GM18508 (cell line): ENCODE measurements at regions not wholly inside any gene's neighbourhood (a gene's known extent, or its start where the extent isn't known, plus 50 kb on each side); places are given as distances from the start of the nearest gene placed in this dataset.

Experiments
- ATAC-seq: cut with Tn5 transposase; IDR thresholded peaks from one replicate; pipeline ENCODE4 v1.9.1; 2021; ENCODE audit warnings: moderate number of reproducible peaks; ENCODE audit not compliant: insufficient read depth, unreplicated experiment

DNA sequence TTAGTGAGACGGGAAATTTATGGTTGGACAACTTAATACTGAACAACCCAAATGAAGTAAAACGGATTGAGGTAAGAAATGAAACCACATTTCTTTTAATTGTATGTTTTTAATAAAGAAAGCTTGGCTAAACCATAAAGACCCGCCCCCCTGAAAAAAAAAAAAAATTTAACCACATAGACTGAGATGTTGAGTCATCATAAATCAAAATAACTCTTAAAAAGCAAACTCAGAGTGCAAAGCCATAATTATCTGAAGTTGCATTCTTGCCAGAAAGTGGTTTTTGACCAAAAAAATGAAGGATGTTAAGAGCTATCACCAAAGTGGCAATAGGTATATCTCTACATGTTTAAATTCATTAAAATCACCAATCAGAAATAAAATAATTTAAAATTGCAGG lies 101.8 kb upstream of the COL21A1 start:
- ATAC-seq, result no peak

DNA sequence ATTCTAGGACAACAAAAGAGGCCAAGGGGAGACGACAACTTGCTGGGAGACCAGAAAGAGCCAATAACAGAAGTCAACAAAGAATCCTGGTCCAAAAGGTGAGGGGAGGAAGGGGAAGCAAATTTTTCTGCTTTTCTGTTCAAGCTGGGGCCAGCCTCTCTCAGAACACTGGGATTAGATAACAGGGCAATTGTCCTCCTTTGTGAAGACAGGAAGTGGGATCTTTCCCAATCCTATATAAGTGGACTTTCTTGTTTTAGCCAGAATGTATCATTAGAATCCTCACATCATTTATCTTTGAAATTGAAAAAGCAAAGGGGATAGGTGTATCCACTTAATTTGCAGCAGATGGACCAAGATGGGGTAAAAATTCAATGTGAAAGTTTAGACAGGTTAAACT lies 101.2 kb upstream of the COL21A1 start:
- ATAC-seq, result no peak

DNA sequence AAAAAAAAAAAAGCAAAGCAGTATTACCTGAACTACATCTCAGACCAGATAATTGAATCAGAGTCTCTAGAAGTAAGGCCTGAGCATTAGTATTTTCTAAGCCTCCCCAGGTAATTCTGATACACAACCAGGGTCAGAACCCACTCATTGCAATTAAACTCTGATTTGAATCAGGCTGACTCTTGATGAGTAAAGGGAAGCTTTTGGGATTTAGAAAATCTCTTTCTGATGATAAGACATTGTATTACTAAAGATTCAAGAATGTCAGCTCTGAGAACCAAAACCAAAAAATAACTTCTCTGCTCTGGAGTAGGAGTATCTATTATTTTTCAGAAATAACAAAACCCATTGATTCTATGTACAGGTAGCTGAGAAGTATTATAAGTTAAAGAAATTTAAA lies 100.1 kb upstream of the COL21A1 start:
- no peak for ATAC-seq

DNA sequence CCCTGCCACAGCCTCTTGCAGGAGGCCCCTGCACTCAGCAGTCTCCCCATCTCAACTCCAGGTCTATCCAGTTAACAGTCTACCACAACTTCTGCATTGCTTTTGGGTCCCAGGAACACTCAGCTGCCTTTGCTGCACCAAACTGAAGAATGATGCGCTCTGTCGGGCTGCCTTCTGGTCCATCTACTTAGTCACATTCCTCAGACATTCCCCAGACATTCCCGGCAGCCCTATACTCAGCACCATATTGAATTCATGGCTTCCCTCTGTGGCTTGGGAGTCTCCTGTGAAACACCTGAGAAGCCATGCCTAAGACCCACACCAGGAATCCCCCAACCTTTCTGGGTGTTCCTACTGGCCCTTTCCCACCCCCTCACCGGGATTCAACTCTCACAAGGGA lies 99.6 kb upstream of the COL21A1 start:
- ATAC-seq, result no peak

DNA sequence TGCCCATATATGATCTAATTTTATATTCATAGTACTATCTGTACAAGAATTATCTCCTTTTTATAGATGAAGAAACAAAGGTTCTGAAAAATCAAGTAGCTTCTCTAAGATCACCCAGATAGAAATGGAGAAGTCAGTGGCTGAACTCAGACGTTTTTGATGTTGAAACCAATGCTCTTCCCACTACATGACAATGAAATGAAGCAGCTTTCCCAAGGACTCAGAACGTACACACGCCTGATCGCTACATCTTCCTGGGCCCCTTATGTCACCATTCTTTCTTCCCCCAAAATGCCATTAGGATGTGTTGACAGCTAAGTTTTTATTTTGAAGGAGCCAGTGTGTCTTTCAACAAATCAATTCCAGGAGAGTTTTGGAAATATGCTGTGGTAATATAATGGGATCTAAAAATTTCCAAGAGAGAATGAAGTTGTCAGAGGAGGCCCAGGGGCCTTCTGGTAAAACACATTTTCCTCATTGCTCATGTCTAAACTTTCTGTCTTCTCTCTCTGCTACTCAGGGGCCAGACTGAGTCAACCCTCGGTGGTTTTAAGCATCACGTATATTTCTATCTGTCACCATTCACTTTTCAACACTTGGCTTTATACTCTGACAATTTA lies 98.1 kb upstream of the COL21A1 start:
- no peak for ATAC-seq

DNA sequence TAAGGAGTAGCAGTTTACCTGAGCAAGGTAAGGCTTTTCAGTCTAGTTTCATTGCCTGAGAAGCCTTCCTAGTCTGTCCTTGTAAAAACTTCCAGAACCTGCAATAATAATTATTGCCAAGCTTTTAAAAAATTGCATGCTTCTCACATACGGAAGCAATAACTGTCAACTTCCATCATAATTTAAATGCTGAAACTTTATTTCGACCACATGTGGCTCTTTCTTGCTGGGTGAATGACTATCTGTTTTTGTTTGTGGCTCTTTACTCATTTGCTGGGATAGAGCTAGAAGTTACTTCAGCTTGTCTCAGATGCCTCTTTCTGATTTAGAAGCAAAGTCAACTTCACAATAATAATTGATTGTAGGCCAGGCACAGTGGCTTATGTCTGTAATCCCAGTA lies 95.9 kb upstream of the COL21A1 start:
- ATAC-seq, result no peak

DNA sequence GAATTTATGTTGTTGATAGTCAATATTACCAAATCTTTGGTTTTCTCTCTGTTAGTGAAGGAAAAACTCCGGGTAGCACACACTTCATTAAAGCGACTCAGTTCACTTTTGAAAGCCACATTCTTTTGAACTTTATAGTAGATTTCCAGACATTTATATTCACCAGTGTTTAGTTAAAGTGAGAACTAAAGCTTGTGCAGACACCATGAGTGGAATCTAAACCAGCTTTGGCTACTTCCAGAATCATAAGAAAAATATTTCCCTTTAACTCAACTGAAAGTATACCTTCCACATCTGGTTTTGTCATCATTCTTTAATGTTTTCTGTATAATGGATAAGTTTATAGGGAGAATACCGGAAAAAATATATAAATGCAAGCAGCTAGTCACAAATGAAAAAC lies 92.1 kb upstream of the COL21A1 start:
- no peak for ATAC-seq

DNA sequence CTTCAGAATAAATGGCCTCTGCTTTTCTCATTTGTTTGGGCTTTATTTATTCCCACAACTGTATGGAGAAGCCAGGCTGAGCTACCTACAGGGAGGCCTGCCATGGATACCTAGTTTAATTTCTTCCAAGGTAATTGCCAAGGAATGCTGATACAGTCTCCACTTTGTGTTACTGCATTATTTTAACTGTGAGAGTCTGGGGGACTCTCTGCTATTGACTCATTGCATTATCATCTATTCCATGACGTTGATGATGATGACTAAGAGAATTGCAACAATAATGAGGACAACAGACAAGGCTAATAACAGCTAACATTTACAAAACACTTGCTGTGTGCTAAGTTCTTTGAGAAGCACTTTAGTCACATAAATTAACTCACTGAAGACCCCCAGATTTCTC lies 88.3 kb upstream of the COL21A1 start:
- ATAC-seq, result no peak

DNA sequence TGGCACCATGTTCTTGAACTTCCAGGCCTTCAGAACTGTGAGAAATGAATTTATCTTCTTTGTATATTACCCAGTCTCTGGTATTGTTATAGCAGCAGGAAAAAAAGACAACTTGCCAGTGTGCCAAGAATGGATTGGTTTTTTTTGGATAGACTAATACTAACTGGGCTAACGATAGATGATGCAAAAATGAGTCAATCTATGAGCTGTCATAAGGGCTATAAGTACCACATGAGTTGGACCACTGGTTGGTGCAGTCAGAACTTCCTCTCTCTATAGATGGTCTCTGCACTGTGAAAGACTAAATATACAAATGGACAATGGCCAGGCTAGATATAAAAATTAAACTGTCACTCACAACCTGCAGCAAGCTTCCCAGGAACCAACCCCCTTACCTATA lies 87.6 kb upstream of the COL21A1 start:
- ATAC-seq, result no peak

DNA sequence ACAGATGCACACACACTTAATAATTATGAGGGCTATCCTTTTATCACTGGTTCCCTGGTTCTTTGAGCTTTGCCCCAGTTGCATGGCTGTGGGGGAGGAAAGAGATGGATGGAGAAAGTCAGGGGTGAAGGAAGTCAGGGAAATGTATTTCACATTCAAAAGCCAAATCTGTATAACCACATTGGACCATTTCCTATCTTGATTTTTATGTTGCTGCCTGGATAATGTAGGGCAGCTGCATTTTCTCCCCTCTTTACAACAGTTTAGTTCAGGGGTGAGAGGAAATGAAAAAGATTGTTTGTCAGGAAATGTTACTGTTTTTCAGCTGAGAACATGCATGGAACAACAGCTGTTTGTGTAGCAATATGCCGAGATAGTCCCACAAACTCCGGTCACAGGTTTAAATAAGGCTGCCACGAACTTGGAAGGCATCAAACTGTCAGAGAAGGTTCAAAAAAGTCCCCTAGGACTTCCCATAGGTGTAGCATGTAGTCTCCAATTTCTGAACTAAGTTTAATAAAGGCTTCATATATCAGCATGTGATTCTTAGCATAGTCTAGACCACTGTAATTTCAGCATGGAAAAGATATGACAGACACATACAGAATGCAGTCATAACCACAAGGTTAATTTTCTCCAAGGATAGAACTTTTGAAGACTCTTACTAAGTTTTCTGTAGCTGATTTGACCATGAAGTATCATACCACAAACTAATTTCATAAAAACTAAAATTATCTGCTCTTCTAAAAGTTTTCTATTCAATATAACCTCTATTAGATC lies 82.1 kb upstream of the COL21A1 start:
- ATAC-seq, result no peak

DNA sequence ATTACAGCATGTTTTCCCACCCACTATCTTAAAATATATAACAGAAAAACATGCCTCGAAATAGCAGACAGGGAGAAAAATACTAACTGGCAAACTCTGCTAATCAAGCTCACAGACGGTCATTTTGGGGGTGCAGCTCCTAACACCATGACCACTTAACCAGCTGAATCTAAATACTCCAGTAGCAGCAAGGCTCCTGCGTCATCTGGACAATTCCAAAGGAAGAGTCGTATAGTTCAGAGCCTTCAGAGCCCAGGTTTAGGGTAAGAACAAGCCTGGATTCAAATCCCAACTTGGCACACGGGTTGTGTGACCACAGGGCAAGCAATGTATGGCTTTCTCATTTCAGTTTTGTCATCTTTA lies 81.3 kb upstream of the COL21A1 start:
- no peak for ATAC-seq

DNA sequence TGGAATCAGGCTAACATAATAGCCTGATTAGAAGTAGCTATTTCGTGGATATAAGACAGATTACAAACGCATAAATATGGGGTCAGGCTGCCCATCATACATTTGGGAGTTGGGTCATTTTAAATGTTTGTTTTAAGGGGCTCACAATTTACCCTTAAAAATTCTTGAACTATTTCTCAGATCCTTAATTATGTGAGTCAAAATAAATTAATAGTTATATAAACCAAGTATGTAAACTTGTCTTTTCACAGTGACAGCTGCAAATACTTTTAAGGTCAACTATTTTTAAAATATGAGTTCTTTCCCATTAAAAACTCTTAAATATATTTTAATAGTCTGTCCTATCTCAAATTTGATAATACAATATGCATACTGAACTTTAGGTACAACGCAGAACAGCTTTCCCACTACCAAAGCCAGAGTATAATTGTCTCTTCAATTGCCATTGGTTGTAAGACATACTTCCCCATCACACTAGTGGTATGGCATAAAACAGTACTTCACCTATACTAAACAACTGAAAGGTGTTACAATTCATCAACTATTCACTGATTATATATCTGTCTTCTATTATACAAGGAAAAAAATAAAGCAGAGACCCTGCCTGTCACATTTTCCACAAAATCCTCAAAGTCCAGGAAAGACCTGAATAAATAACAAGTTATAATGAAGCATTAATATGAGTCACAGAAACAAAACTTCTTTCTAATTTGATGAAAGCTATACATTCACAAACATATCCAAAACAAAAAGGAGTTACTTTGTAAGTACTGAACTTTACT lies 80.8 kb upstream of the COL21A1 start:
- ATAC-seq, result no peak

DNA sequence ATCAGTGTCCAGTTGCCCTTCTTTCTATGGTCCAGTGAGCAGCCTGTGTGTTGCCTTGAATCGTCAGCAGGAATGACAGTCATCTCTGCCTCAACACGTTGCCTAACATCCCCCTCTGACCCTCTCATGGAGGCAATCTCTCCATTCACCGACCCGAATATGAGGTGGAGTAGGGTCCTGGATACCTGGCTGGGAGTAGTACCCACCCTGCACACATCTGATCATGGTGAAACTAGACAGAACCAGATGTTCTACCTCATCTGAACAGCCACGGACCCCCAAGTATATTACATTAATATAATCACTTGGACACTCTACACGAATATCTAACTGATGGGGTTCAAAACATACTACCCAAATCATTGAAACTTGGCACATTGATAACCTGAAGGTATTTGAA lies 77.0 kb upstream of the COL21A1 start:
- ATAC-seq, result no peak

DNA sequence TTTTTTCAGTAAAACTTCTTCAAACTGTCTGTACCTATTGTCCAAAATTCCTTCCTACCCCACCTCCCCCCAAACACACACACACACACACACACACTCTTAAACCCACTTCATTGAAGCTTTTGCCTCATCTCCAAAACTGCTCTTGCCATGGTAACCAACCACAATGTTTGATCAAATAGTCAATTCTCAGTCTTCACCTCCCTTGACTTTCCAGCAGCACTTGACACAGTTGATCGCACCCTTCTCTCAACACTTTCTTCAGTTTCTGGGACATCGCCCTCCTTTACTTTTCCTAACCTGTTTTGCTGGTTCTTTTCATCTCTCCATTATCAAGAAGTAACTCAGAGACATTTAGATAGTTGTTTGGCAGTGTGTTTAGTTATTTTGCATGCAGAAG lies 71.5 kb upstream of the COL21A1 start:
- ATAC-seq, result no peak

DNA sequence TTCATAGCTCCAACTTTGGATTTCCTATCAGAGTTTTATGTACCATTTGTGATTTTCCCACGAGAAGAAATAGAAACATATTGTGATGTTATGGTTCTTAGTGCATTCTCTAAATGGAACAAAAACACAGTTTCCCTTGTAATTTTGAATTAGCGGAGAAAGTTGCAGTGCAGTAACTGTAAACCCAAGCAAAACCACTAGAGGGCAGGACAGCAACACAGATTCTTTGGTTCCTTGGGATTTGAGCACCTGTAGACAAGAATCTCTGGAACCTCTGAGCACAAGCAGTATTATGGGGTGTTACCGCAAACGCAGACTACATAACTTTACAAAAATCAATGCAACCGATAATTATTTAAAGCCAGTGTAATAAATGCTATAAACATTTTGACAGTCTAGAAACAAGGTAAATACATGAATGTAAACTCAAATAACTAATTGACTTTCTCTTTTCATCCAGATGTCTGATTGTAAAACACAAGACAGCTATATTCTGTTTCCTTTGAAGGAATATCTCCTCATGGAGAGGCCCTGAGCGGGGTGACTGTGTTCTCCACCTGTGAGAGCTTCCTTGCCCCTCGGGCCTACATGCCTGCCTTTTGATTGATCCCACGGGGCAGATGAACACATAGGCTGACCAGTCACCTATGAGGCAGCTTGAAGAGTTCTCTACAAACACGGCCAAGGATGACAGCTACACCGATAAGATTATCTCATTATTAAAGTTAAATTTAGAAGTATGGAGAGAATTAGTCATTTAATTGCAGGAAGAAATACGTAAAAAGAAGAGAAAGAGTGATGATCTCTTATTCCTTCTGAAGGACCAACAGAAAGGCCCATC lies 67.5 kb upstream of the COL21A1 start:
- no peak for ATAC-seq

DNA sequence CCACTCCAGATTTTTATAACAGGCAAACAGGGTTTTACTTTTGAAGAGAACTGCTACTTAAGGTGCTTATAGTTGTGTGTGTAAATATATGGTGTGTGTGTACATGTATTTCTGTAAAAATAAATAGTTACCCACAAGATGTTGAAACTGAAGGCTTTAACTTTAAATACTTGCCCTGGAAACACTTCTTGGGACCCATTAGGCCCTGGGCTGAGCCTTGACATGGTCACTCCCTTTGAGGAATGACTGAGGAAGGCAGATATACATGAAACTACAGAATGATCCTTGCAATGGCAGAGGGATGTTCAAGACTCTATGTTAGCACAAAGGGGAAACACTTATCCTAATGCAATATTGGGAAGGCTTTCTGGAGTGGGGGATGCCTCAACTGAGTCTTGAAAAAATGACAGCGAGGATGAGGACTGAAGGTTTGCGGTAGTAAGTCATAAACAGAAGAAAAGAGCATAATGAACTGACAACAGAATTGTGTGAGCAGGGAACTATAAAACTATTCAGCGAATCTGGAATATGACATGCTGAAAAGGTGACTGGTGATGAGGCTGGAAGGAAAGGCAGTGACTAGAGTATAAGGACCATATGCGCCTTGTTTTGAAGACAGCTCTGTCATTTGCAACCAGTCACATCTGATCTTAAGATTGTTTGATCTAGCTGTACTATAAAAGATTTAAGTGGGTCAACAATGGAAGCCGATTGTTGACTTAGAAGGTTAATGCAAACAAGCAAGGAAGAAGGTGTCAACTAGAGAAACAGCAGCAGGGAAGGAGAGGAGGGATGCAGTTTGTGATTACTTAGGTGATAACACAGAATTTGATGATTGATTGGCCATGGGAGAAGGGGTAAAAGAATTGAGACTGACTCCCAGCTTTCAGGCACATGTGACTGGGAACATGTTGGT lies 64.4 kb upstream of the COL21A1 start:
- no peak for ATAC-seq

DNA sequence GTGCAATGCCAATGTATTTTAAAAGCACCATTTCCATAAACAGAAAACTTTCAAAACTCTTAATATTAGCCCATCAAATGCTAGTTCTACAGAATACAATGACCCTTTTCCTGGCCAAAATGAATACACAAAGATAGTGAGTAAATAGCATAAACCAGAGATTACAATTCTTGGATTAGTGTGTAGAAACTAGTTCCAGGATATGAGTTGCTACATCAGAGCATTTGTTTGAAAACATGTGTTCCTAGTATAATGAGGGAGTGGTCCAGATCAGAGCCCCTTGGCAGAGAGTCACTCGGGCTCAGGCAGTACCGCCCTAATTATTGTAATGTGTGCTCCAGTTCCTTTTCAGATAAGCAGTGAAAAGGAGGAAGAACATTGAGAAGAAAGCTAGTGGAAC lies 63.7 kb upstream of the COL21A1 start:
- no peak for ATAC-seq

DNA sequence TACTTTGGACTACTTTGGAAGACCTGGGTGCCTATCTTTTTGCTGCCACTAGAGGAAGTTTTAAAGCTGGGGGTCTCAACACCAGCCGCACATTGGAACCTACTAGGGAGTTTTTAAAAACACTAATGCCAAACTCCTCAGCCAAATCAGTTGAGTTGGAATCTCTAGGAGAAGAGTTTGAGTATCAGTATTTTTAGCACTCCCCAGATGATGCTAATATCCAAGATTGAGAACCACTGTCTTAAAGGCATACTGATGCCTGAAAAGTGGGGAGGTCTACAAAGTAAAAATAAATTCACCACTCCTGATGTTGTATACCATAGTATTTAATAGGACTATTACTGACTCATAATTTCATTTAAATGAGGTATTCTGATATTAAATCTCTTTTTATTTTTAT lies 62.9 kb upstream of the COL21A1 start:
- ATAC-seq, result no peak

DNA sequence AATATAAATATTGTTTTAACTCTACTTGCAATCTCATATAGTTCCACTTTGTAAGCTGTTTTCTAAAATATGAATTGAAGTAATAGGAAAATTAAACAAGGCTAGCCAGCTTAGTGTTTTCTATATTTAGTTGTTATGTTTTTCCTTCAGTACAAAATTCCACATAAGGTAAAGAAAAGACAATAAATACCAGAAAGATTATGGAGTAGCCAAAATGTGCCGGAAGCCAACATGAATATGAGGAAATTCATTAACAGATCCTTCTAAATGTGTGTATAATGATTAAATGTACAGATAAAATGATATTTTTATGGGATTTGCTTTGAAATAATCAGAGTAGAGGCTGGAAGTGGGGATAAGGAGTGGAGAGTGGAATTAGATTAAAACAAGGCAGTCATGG lies 52.5 kb upstream of the COL21A1 start:
- ATAC-seq, result no peak
